HG03025 (cell line): ENCODE measurements at regions not wholly inside any gene's neighbourhood (a gene's known extent, or its start where the extent isn't known, plus 50 kb on each side); places are given as distances from the start of the nearest gene placed in this dataset.
"Not testable (repeated sequence)": the region's sequence is repeated elsewhere in the genome, so short reads cannot be mapped to it uniquely, and the experiment has no call there.

Experiments
- ATAC-seq: cut with Tn5 transposase; IDR thresholded peaks from one replicate; pipeline ENCODE4 v1.9.1; 2021; ENCODE audit warnings: mild to moderate bottlenecking, moderate library complexity; ENCODE audit not compliant: unreplicated experiment, low FRiP score

- no peak for ATAC-seq
Observed at GRCh38 chr5:89524785-89525184, 641.8 kb upstream of the MEF2C start.

- not testable (repeated sequence) for ATAC-seq
Observed at GRCh38 chr5:89523867-89524266, 640.9 kb upstream of the MEF2C start.

GRCh38 chr5:89520771-89521170 is 637.8 kb upstream of the MEF2C start:
- ATAC-seq = no peak

- ATAC-seq = no peak
Observed at GRCh38 chr5:89513299-89514044, 630.5 kb upstream of the MEF2C start.

- no peak for ATAC-seq
Observed at GRCh38 chr5:89504051-89504450, 621.1 kb upstream of the MEF2C start.

GRCh38 chr5:89499787-89500186 is 616.8 kb upstream of the MEF2C start:
- no peak for ATAC-seq

GRCh38 chr5:89498699-89499098 is 615.7 kb upstream of the MEF2C start:
- ATAC-seq = no peak

GRCh38 chr5:89493414-89493813 is 610.4 kb upstream of the MEF2C start:
- ATAC-seq = no peak

- no peak for ATAC-seq
Observed at GRCh38 chr5:89484962-89485361, 602.0 kb upstream of the MEF2C start.

- ATAC-seq = no peak
Observed at GRCh38 chr5:89480406-89481007, 597.5 kb upstream of the MEF2C start.

GRCh38 chr5:89478851-89479250 is 595.9 kb upstream of the MEF2C start:
- no peak for ATAC-seq

GRCh38 chr5:89473196-89473595 is 590.2 kb upstream of the MEF2C start:
- ATAC-seq = no peak

GRCh38 chr5:89471541-89471940 is 588.6 kb upstream of the MEF2C start:
- ATAC-seq = no peak

GRCh38 chr5:89471115-89471514 is 588.1 kb upstream of the MEF2C start:
- no peak for ATAC-seq

- no peak for ATAC-seq
Observed at GRCh38 chr5:89470658-89471057, 587.7 kb upstream of the MEF2C start.

- ATAC-seq = no peak
Observed at GRCh38 chr5:89458332-89458656, 575.3 kb upstream of the MEF2C start.

GRCh38 chr5:89457411-89458331 is 574.7 kb upstream of the MEF2C start:
- no peak for ATAC-seq

GRCh38 chr5:89452081-89452480 is 569.1 kb upstream of the MEF2C start:
- ATAC-seq = no peak

- ATAC-seq = no peak
Observed at GRCh38 chr5:89451263-89451662, 568.3 kb upstream of the MEF2C start.

- no peak for ATAC-seq
Observed at GRCh38 chr5:89450149-89450538, 567.2 kb upstream of the MEF2C start.

- no peak for ATAC-seq
Observed at GRCh38 chr5:89449392-89450148, 566.6 kb upstream of the MEF2C start.
